NCI-H524 (cell line): ENCODE measurements at regions not wholly inside any gene's neighbourhood (a gene's known extent, or its start where the extent isn't known, plus 50 kb on each side); places are given as distances from the start of the nearest gene placed in this dataset.

ENCODE experiments used
- DNase-seq, 2 experiments: peaks; one replicate each; lab custom pipeline; 2025; lab: John Stamatoyannopoulos, UW

DNA sequence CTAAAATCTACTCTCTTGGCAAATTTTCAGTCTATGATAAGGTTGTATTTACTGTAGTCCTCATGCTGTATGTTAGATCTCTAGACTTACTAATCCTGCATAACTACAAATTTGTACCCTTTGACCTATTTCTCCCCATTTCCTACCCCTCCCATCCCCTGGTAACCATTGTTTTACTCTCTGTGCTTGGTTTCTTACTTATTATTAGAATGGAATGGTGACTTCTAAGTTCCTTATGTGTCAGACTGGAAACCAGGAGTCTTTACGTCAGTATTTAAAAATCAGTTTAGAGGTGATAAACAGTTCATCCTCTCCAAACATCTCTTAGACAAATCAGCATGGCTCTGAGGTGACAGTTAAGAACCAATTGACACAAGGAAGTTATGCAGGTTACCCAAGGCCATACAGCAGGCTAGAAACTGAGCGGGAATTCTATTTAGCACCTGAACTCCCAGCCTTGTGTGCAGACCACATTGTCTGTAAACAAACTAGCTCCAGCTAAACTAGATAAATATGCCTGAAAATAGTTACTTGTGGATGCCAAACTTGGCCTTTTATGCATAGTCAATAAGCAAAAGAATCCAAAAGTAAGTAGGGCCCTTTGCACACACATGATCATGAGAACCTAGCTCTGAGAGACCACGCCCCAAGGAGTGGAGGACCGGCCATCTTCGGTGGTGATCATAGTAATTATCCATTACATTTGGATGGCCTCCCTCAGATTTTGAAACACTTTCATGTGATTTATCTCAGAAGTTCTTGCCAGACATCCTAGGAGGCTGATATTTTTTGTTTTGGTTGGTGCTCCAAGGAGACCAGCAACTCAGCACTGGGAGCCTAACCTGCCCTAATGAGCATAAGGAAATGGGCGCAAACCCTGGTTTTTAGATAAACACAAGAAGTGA, 72.3 kb upstream of the BOC start:
- no peak for DNase-seq

- DNase-seq, result no peak
Observed at GRCh38 chr3:113140876-113141275, 70.5 kb upstream of the BOC start.

- no peak for DNase-seq
Observed at GRCh38 chr3:113141543-113141942, 69.8 kb upstream of the BOC start.

DNA sequence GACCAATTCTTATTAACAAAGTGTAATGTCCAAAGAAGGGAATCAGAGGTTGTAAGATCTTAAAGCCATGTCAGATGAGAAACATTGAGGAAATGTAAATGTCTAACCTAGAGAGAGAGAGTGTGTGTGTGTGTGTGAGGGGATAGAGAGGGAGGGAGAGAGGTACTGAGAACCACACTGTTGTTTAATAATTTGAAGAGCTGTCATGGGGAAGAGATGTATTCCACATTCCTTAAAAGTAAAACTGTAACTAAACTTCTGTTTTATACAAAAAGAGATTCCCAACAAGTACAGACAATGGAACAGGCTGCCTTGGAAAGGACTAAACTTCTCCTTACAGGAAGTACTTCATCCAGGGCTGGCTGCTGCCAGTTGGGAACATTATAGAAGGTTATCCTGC, 68.9 kb upstream of the BOC start:
- no peak for DNase-seq

DNA sequence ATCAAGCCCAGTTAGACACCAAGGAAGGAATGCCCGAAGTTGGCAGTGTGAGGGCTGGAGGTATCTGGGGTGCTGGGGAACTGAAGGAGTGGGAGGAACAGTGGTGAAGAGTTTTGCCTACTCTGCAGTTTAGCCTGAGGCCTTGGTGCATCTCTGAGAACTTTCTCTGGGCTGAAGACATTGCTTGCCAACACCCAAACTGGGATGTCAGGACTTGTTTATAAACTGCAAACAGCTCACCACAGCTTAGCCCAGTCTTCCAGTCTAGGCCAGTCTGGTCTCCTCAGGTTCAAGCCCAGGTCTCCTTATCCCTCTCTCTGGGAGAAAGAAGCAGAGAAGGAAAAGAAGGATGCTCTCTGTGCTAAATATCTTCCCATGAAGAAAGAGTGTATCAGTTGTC, 68.0 kb upstream of the BOC start:
- DNase-seq, result no peak

DNA sequence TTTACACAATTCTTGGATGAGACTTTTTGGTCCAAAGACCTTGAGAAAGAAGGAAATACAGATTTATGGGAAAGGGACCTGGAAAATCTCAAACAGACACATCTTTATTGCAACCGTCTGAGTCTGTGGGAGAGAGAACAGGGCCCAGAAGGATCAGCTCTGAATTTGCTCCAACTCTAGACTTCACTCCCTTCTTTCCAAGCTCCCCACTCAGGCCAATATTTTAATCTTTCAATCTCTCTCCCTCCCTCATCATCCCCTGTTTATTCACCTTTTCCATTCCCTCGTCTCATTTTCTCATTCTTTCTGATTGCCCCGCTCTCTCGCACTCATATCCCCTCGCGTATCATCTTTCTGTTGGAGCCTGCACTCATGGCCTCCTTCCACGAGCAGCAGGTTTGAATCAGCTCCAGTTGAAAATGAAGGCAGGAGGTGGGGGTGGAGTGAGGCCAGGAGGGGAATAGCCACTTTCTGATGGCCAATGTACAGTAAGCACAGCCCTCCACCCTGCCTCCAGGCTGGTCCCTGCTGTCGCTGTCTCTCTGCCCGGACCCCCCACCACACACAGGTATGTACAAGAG, 63.6 kb upstream of the BOC start:
- DNase-seq, result no peak

DNA sequence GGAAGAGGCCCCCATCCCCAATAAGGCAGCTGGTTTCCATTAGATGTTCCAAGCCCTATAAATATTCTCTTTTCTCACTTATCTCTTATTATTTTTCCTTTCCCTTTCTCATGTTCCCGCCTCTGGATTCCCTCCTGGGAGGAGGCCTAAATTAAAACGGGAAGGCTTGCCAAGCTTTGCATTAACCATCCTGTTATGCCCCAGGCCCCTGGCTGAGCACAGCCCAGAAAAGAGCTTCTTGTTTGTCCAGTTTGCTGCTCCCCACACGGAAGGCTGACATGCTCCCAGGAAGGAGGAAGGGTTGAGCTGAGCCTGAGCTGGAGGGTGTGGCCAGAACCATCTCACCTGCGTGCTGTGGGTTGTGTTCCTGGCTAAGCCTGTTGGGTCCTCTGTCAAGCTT, 63.1 kb upstream of the BOC start:
- DNase-seq, result no peak

DNA sequence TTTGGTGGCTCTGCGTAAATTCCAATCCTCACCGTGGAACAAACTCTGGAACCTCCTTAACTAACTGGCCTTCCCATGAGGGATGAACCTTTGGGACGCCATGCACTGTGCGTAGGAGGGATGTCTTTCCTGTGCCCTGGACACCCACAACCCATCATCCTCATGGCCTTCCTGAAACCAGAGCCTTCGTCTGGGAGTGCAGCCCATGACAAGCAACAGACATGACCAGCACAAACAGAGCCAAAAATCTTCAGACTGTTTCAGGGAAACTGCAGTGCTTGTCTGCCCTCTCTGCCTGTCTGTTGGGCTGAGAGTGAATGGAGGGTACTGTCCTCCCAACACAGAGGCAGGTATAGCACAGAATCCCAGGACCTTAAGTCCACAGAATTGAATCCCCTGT, 61.1 kb upstream of the BOC start:
- DNase-seq, result no peak

DNA sequence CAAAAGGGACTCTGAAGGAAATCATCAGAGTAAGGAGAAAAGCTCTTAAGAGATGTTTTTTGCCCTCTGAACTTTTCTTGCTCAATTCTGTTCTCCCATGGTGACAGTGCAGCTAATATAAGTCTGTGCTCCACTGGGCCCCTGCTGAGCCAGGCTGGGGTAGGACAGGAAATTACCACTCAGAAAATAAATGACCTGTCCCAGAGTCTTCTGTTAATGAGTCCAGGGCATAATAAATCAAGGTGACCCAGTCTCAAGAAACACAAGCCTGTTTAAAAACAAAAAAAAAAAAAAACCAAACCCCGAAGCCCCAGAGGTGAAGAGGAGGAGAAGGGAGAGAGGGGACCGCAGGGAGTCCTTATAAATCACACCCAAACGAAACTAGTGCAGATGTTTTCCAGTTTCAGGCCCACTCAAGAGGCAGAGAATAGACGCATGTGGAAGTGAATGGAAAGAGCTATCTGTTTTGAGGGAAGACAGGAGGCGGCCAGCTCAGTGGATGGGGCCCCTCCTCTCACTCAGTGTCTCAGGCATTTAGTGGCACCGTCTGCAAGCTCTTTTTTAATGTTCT, 59.8 kb upstream of the BOC start:
- no peak for DNase-seq

DNA sequence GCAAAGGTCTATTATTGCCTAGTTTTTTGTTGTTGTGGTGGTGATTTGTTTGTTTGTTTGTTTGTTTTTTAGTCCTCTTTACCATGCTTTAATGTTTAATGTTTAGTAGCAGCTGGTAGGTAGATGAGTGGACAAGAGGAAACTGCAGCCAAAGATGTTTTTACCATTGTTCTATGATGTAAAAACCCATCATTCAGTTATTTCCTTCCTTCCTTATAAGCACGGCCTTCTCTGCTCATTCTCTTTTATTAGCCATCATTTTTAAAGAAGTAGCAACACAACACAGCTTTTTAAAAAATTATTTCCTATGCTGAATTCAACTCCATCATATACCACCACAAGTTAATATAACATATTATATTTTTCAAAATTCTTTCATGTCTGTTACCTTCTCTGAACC, 58.5 kb upstream of the BOC start:
- DNase-seq, result no peak

- no peak for DNase-seq
Observed at GRCh38 chr3:113153499-113154107, 57.8 kb upstream of the BOC start.

- DNase-seq, result no peak
Observed at GRCh38 chr3:113156816-113157333, 54.5 kb upstream of the BOC start.

DNA sequence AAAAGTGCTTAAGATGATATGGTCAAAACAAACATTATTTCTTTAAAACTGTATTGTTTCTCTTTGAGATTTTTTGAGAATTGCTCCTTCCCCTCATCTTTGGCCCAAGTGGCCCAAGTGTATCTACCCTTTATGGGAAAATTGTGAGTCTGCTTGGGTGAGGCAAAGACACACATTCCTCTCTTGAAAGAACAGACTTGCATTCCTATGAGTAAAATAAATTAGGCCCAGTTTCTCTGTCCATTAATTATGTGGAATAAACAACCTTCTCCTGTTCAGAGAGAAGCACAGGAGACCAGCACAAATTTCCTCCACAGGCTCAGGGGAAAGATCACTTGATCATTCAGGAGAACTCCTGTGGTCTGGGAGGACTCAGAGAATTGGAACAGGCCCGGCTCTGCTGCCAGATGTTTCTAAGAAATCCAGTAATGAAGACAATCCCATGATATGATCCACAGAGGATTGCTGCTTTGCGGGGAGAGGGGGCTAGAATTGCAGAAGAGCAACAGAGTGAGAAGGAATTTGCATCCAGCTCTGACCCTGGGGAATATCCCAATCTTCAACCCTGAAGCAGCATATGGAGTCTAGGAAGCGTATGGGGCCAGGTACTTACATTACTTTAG, 53.8 kb upstream of the BOC start:
- DNase-seq, result no peak

GRCh38 chr3:113158171-113158570, 53.2 kb upstream of the BOC start:
- DNase-seq, result no peak
